Heart right ventricle (tissue), 16 donors: ENCODE measurements at regions not wholly inside any gene's neighbourhood (a gene's known extent, or its start where the extent isn't known, plus 50 kb on each side); places are given as distances from the start of the nearest gene placed in this dataset.

ENCODE experiments used
- ATAC-seq, 8 donors: fragments of 200-7000 bp; cut with Tn5 transposase; one replicate each; pipeline ENCODE4 v1.9.1; 2020; ENCODE audit warnings: mild to moderate bottlenecking in 8 of 8, moderate library complexity in 8 of 8, moderate number of reproducible peaks in 1 of 8
- DNase-seq, 2 donors: peaks; one replicate each; pipeline ENCODE4 v3.0.0-alpha.2; 2020
- H3K27ac ChIP-seq, 10 donors: fragments of 200-600 bp; sonication (generic) in 2 of 10; one replicate each; pipeline versions ENCODE4 v1.5.0 to v1.8.0; 2020 to 2022; ENCODE audit warnings: mild to moderate bottlenecking in 3 of 10
- H3K27me3 ChIP-seq, 7 donors: fragments of 200-600 bp; one replicate each; pipeline ENCODE4 v1.8.0; 2021 to 2022; ENCODE audit warnings: mild to moderate bottlenecking in 2 of 7
- H3K36me3 ChIP-seq, 9 donors: fragments of 200-600 bp; sonication (generic) in 1 of 9; one replicate each; pipeline versions ENCODE4 v1.5.0 to v1.8.0; 2020 to 2022; ENCODE audit warnings: mild to moderate bottlenecking in 2 of 9
- H3K4me1 ChIP-seq, 9 donors: fragments of 200-600 bp; sonication (generic) in 1 of 9; one replicate each; pipeline versions ENCODE4 v1.5.0 to v1.8.0; 2020 to 2022; ENCODE audit warnings: mild to moderate bottlenecking in 4 of 9
- H3K4me3 ChIP-seq, 10 donors: fragments of 200-600 bp; sonication (generic) in 2 of 10; one replicate each; pipeline versions ENCODE4 v1.5.0 to v1.8.0; 2020 to 2022; ENCODE audit warnings: mild to moderate bottlenecking in 7 of 10, moderate library complexity in 2 of 10
- H3K9me3 ChIP-seq, 11 donors: fragments of 200-600 bp in 10 of 11; sonication (generic) in 2 of 11; one replicate each; pipeline versions ENCODE4 v1.5.0 to v1.8.0; 2013 to 2022; ENCODE audit warnings: mild to moderate bottlenecking in 2 of 11, control low read depth in 1 of 11, moderate library complexity in 1 of 11
- WGBS, 2 donors: extraction: QIAGEN DNeasy Blood & Tissue Kit; methylation state at CpG; one replicate each; pipeline ENCODE4 v1.1.7; 2013; ENCODE audit warnings: inconsistent platforms in 1 of 2; 5-methylcytosine and 5-hydroxymethylcytosine counted together
- intact Hi-C, 10 donors: fragments of 100-400 bp; cut with DNase I; formaldehyde crosslinking; loops; one replicate each; pipeline versions ENCODE4 v1.11.1 to v1.14.2; 2022
- TF ChIP-seq, protein P1 (sequence below), 9 donors: fragments of 200-600 bp; sonication (generic) in 2 of 9; IDR thresholded peaks; one replicate each; pipeline versions ENCODE4 v1.5.0 to v1.8.0; 2021 to 2022; ENCODE audit warnings: antibody characterized with exemption in 9 of 9, mild to moderate bottlenecking in 5 of 9, moderate library complexity in 1 of 9
- donor health status: Arrhythmogenic right ventricular cardiomyopathy.
- donor health status: ischemic (EF 13 %, LVEDD 7.1; RV severe dilation, severe dysfunction).
- donor health status: healthy with polysubstance abuse.
- donor health status: DM: no; HTN: yes; CAD: no.
- donor health status: DM: no; HTN: no; CAD: no.
- donor health status: ischemic (EF 25% LVEDD 6.9; RV normal size, moderate dysfunction).
- donor health status: ischemic (EF 25% LVEDD 5.7; RV mildly dilated, moderate dysfunction).
- donor health status: healthy.
- donor health status: DM: yes; HTN: yes; CAD: no.
- donor health status: Ischemic cardiomyopathy.
- donor health status: ischemic (EF 35%, LVEDD 5.7; RV mildly dilated, moderate dysfunction).
- donor health status: nonischemic (EF 11% LVEDD 7.7; RV severe dilation, severe dysfunction).
- donor health status: DM: yes; HTN: yes; CAD: no.
- donor health status: PGD.
- donor health status: ischemic (EF 29% LVEDD 5.4; RV normal size, mild dysfunction).
- donor health status: nonischemic (EF 23%, LVEDD 6.1; RV moderate dilation, normal function).

GRCh38 chr18:78571063-78571785 is 408.4 kb upstream of the SALL3 start:
- intact Hi-C loops: no loop called here
- H3K27me3 ChIP-seq: no peaks in the 10 kb centered on the region
- H3K4me3 ChIP-seq: no peak overlapping the region
- DNase-seq: no peak
- TF ChIP-seq, protein P1, sequence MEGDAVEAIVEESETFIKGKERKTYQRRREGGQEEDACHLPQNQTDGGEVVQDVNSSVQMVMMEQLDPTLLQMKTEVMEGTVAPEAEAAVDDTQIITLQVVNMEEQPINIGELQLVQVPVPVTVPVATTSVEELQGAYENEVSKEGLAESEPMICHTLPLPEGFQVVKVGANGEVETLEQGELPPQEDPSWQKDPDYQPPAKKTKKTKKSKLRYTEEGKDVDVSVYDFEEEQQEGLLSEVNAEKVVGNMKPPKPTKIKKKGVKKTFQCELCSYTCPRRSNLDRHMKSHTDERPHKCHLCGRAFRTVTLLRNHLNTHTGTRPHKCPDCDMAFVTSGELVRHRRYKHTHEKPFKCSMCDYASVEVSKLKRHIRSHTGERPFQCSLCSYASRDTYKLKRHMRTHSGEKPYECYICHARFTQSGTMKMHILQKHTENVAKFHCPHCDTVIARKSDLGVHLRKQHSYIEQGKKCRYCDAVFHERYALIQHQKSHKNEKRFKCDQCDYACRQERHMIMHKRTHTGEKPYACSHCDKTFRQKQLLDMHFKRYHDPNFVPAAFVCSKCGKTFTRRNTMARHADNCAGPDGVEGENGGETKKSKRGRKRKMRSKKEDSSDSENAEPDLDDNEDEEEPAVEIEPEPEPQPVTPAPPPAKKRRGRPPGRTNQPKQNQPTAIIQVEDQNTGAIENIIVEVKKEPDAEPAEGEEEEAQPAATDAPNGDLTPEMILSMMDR (IDR thresholded peaks at IDR 0.05): no peak
- H3K27ac ChIP-seq: no peak overlapping the region
- no peaks in the 10 kb centered on the region for H3K4me1 ChIP-seq
- no peak for ATAC-seq
- H3K9me3 ChIP-seq: peaks cover 0 to 61% (median 16%) of the 10 kb centered on the region in 11 donors
- WGBS, 2 donors: 89 to 90% methylated on average over 13 of the region's 13 CpGs
- no peaks in the 10 kb centered on the region for H3K36me3 ChIP-seq

DNA sequence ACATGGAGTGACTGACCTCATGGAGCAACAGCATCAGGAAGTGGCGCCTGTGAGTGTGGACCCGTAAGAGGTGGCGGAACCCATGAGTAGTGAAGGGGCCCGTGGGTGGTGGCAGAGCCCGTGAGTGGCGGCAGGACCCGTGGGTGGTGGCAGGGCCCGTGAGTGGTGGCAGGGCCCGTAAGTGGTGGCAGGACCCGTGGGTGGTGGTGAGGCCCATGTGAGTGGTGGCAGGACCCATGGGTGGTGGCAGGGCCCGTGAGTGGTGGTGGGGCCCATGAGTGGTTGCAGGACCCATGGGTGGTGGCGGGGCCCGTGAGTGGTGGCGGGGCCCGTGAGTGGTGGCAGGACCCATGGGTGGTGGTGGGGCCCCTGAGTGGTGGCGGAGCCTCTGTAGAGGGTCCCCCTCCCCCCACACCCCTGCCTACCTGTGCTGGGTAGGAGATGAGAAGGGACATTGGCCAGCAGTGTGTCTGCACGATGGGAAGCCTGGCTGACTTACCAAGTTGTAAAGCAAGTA is 407.7 kb upstream of the SALL3 start:
- 89 to 90% methylated on average over 17 of the region's 17 CpGs for WGBS, 2 donors
- no peaks in the 10 kb centered on the region for H3K27me3 ChIP-seq
- no peaks in the 10 kb centered on the region for H3K4me1 ChIP-seq
- TF ChIP-seq, protein P1 (IDR thresholded peaks at IDR 0.05): no peak
- peaks cover 0 to 61% (median 16%) of the 10 kb centered on the region in 11 donors for H3K9me3 ChIP-seq
- intact Hi-C loops: no loop called here
- H3K4me3 ChIP-seq: no peak overlapping the region
- no peaks in the 10 kb centered on the region for H3K36me3 ChIP-seq
- H3K27ac ChIP-seq: no peak overlapping the region
- ATAC-seq (peak in 1 of 8 donors; percentile 20), DNase-seq (no peak)

- peaks cover 0 to 47% (median 13%) of the 10 kb centered on the region in 11 donors for H3K9me3 ChIP-seq
- H3K27me3 ChIP-seq: no peaks in the 10 kb centered on the region
- no peak overlapping the region for H3K4me3 ChIP-seq
- H3K36me3 ChIP-seq: no peaks in the 10 kb centered on the region
- no peak overlapping the region for H3K27ac ChIP-seq
- H3K4me1 ChIP-seq: no peaks in the 10 kb centered on the region
- intact Hi-C loops: no loop called here
- DNase-seq: no peak
- no peak for ATAC-seq
- TF ChIP-seq, protein P1 (IDR thresholded peaks at IDR 0.05): no peak
Observed at GRCh38 chr18:78573773-78574172, 405.8 kb upstream of the SALL3 start.

DNA sequence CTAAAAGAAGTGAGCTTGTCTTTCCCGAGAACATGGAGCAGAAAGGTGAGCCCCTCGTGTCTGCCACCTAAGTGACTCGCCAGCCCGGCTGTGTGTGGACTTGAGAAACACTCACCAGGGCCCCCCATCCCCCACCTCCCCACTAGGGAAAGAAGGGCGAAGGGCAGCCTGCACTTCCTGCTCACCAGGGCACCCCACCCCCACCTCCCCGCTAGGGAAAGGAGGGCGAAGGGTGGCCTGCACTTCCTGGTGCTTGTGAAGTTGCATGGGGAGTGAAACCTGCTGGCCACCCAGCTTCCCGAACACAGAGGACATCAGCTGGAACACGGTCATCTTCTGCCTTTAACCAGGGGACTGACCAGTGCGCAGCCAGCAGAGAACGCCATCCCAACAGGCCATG is 402.7 kb upstream of the SALL3 start:
- no peaks in the 10 kb centered on the region for H3K27me3 ChIP-seq
- peaks cover 0 to 32% (median 10%) of the 10 kb centered on the region in 11 donors for H3K9me3 ChIP-seq
- H3K4me1 ChIP-seq: no peaks in the 10 kb centered on the region
- intact Hi-C loops: no loop called here
- no peaks in the 10 kb centered on the region for H3K36me3 ChIP-seq
- TF ChIP-seq, protein P1 (IDR thresholded peaks at IDR 0.05): no peak
- no peak for ATAC-seq
- no peak for DNase-seq
- H3K27ac ChIP-seq: no peak overlapping the region
- no peak overlapping the region for H3K4me3 ChIP-seq
- 85 to 88% methylated on average over 11 of the region's 11 CpGs for WGBS, 2 donors
